ENCODE measurements at regions not wholly inside any gene's neighbourhood (a gene's known extent, or its start where the extent isn't known, plus 50 kb on each side); places are given as distances from the start of the nearest gene placed in this dataset.
A peak's percentile ranks its signal among the peaks of the same experiment; 100 is the strongest.

DNA sequence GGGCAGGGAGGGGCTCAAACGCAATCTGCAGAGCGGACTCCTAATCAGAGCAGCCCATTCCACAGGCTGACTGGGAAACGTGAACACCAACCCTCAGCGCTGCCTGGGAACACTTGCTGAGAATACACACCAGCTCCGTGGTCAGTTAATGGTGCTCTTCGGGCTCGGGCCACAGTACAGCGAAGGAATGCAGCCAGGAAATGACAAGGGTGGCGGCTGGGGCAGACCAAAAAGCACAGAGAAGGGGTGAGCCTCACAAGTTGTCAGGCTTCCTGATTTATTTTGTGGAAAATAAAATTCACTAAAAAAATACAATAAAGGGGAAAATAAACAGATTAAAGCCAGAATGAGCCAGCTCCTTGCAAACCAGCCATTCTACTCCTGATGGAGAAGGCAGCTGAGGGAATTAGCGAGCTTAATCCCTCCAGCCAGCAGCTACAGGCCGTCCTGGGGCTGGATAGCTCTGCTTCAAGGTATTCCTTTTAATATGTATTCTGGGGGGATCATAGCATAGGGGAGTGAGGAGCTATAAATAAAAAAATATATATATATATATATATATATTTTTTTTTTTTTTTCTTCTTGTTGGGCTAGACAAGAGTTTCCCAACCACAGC is 165.5 kb upstream of the NTM start:
- no peak for FAIRE-seq
- no peak for DNase-seq (ENCODE audit: insufficient read length, low spot score)
- TF ChIP-seq, protein P1, sequence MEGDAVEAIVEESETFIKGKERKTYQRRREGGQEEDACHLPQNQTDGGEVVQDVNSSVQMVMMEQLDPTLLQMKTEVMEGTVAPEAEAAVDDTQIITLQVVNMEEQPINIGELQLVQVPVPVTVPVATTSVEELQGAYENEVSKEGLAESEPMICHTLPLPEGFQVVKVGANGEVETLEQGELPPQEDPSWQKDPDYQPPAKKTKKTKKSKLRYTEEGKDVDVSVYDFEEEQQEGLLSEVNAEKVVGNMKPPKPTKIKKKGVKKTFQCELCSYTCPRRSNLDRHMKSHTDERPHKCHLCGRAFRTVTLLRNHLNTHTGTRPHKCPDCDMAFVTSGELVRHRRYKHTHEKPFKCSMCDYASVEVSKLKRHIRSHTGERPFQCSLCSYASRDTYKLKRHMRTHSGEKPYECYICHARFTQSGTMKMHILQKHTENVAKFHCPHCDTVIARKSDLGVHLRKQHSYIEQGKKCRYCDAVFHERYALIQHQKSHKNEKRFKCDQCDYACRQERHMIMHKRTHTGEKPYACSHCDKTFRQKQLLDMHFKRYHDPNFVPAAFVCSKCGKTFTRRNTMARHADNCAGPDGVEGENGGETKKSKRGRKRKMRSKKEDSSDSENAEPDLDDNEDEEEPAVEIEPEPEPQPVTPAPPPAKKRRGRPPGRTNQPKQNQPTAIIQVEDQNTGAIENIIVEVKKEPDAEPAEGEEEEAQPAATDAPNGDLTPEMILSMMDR (IDR thresholded peaks at IDR 0.05; ENCODE audit: insufficient read depth, missing control alignments): no peak

GRCh38 chr11:131206671-131207070 is 163.7 kb upstream of the NTM start:
- DNase-seq (ENCODE audit: insufficient read length, low spot score): no peak
- TF ChIP-seq, protein P1 (IDR thresholded peaks at IDR 0.05; ENCODE audit: insufficient read depth, missing control alignments): no peak
- no peak for FAIRE-seq

- TF ChIP-seq, protein P1 (IDR thresholded peaks at IDR 0.05; ENCODE audit: insufficient read depth, missing control alignments): no peak
- FAIRE-seq: no peak
- no peak for DNase-seq (ENCODE audit: insufficient read length, low spot score)
Measured at GRCh38 chr11:131207901-131208300, 162.5 kb upstream of the NTM start.

- no peak for FAIRE-seq
- DNase-seq (ENCODE audit: insufficient read length, low spot score): no peak
- TF ChIP-seq, protein P1 (IDR thresholded peaks at IDR 0.05; ENCODE audit: insufficient read depth, missing control alignments): peak; percentile 84
Measured at GRCh38 chr11:131217313-131218310, 152.8 kb upstream of the NTM start.

DNA sequence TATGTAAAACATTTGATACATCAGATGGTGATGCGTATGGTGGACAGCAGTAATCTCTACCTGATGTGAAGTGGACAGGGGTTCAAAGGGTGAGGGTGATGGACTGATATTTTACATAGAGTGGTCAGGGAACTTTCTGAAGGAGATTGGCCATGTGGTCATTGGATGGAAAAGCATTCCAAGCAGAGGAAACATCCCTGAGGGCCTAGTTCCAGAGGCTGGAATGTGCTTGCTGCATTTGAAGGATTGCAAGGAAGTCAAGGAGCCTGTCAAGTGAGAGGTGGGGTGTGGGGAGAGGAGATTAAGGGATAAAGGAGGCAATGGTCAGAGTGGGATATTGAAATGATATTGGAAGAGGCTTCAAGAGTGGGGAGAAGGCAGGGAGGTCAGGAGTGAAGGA is 151.9 kb upstream of the NTM start:
- FAIRE-seq (no peak), DNase-seq (ENCODE audit: insufficient read length, low spot score) (no peak)
- TF ChIP-seq, protein P1 (IDR thresholded peaks at IDR 0.05; ENCODE audit: insufficient read depth, missing control alignments): no peak

GRCh38 chr11:131219646-131220045 is 150.8 kb upstream of the NTM start:
- TF ChIP-seq, protein P1 (IDR thresholded peaks at IDR 0.05; ENCODE audit: insufficient read depth, missing control alignments): no peak
- no peak for FAIRE-seq
- DNase-seq (ENCODE audit: insufficient read length, low spot score): no peak

Measured in D721Med (cell line).